IMR-90 (cell line): ENCODE measurements at regions not wholly inside any gene's neighbourhood (a gene's known extent, or its start where the extent isn't known, plus 50 kb on each side); places are given as distances from the start of the nearest gene placed in this dataset.

Experiments used
- ATAC-seq: fragments of 200-7000 bp; cut with Tn5 transposase; 2 replicates; pipeline ENCODE4 v1.9.1; 2020; ENCODE audit warnings: low read depth, mild to moderate bottlenecking, moderate library complexity
- BruUV-seq: library from RNA; stranded (reverse); fragments of 400-500 nt; replicated peaks from 2 replicates; lab custom pipeline; 2021; lab: Mats Ljungman, UMichigan
- CTCF ChIA-PET: fragments of 300-600 bp; formaldehyde crosslinking; extraction: SDS; loops from one replicate; lab custom pipeline; 2021; ENCODE audit warnings: antibody characterized with exemption; lab: Yijun Ruan, JAX
- POLR2A ChIA-PET: fragments of 300-600 bp; sonication (Branson Sonifier 250); formaldehyde crosslinking; loops from one replicate; lab custom pipeline; 2022; ENCODE audit warnings: antibody characterized with exemption; ENCODE audit not compliant: unreplicated experiment; lab: Charles Lee
- DNase-seq: peaks from one replicate; pipeline ENCODE4 v3.0.0; 2013
- H2AFZ ChIP-seq: replicated peaks from 2 replicates; pipeline ENCODE3; 2013; ENCODE audit warnings: low read length, mild to moderate bottlenecking; ENCODE audit not compliant: poor library complexity
- H2AK5ac ChIP-seq: 2 replicates; pipeline ENCODE4 v1.6.1; 2013; ENCODE audit warnings: low read depth, low read length, inconsistent platforms
- H2AK9ac ChIP-seq: replicated peaks from 2 replicates; pipeline ENCODE3; 2013; ENCODE audit warnings: mild to moderate bottlenecking, low read depth, low read length, moderate library complexity; ENCODE audit not compliant: poor library complexity
- H2BK120ac ChIP-seq: 2 replicates; pipeline ENCODE4 v1.6.1; 2013; ENCODE audit warnings: low read depth, low read length, inconsistent platforms
- H2BK15ac ChIP-seq: 3 replicates; pipeline ENCODE4 v1.6.1; 2013; ENCODE audit warnings: low read depth, low read length, inconsistent platforms
- H2BK20ac ChIP-seq: 2 replicates; pipeline ENCODE4 v1.6.1; 2013; ENCODE audit warnings: low read depth, mild to moderate bottlenecking, inconsistent platforms, low read length, moderate library complexity
- H2BK5ac ChIP-seq: 2 replicates; pipeline ENCODE4 v1.6.1; 2013; ENCODE audit warnings: mild to moderate bottlenecking, low read depth, low read length, inconsistent platforms; ENCODE audit not compliant: poor library complexity, severe bottlenecking
- H3K14ac ChIP-seq: replicated peaks from 2 replicates; pipeline ENCODE4 v1.6.1; 2013; ENCODE audit warnings: low read depth, low read length, inconsistent platforms
- H3K18ac ChIP-seq: 2 replicates; pipeline ENCODE4 v1.6.1; 2013; ENCODE audit warnings: low read depth, low read length, control low read depth
- H3K23ac ChIP-seq: 2 replicates; pipeline ENCODE4 v1.6.1; 2013; ENCODE audit warnings: low read depth, low read length, inconsistent platforms
- H3K27ac ChIP-seq: 2 replicates; pipeline ENCODE4 v1.5.1; 2013; ENCODE audit warnings: mild to moderate bottlenecking, control low read depth, low read length; ENCODE audit not compliant: insufficient read depth
- H3K27me3 ChIP-seq: 2 replicates; pipeline ENCODE4 v1.6.1; 2013; ENCODE audit warnings: low read length; ENCODE audit not compliant: control insufficient read depth, insufficient read depth
- H3K36me3 ChIP-seq: 2 replicates; pipeline ENCODE4 v1.6.1; 2013; ENCODE audit warnings: low read length, mixed read lengths; ENCODE audit not compliant: control insufficient read depth, insufficient read depth
- H3K4ac ChIP-seq: 2 replicates; pipeline ENCODE4 v1.6.1; 2013; ENCODE audit warnings: low read depth, low read length, inconsistent platforms
- H3K4me1 ChIP-seq: 2 replicates; pipeline ENCODE4 v1.6.1; 2013; ENCODE audit warnings: low read length, mixed read lengths; ENCODE audit not compliant: control insufficient read depth, insufficient read depth
- H3K4me2 ChIP-seq: 2 replicates; pipeline ENCODE4 v1.6.1; 2013; ENCODE audit warnings: low read depth, mild to moderate bottlenecking, control low read depth, low read length, moderate library complexity
- H3K4me3 ChIP-seq: 2 replicates; pipeline ENCODE4 v1.5.1; 2013; ENCODE audit warnings: low read depth, mild to moderate bottlenecking, control low read depth, low read length, moderate library complexity; ENCODE audit not compliant: insufficient read depth
- H3K56ac ChIP-seq: 2 replicates; pipeline ENCODE4 v1.6.1; 2013; ENCODE audit warnings: low read length, inconsistent platforms; ENCODE audit not compliant: insufficient read depth; ENCODE audit errors: extremely low read depth
- H3K79me1 ChIP-seq, 2 experiments: 2 replicates each; pipeline ENCODE4 v1.6.1; 2013; ENCODE audit warnings: low read length in 2 of 2, inconsistent platforms in 1 of 2, low read depth in 1 of 2
- H3K9ac ChIP-seq: 2 replicates; pipeline ENCODE4 v1.6.1; 2013; ENCODE audit warnings: low read depth, low read length, control low read depth
- H3K9me1 ChIP-seq: 2 replicates; pipeline ENCODE4 v1.6.1; 2013; ENCODE audit warnings: low read length, inconsistent platforms; ENCODE audit not compliant: insufficient read depth
- H3K9me3 ChIP-seq: 2 replicates; pipeline ENCODE4 v1.6.1; 2013; ENCODE audit warnings: low read length; ENCODE audit not compliant: control insufficient read depth, insufficient read depth
- H4K20me1 ChIP-seq: 2 replicates; pipeline ENCODE4 v1.6.1; 2013; ENCODE audit warnings: low read length, inconsistent platforms; ENCODE audit not compliant: insufficient read depth
- H4K5ac ChIP-seq: 2 replicates; pipeline ENCODE4 v1.6.1; 2013; ENCODE audit warnings: mild to moderate bottlenecking, low read depth, low read length, control low read depth
- H4K8ac ChIP-seq, 2 experiments: 2 replicates each; pipeline ENCODE4 v1.6.1; 2013; ENCODE audit warnings: low read depth in 2 of 2, low read length in 2 of 2, control low read depth in 1 of 2, inconsistent platforms in 1 of 2
- H4K91ac ChIP-seq: 2 replicates; pipeline ENCODE4 v1.6.1; 2013; ENCODE audit warnings: low read depth, low read length, inconsistent platforms; ENCODE audit not compliant: insufficient read depth
- CHD1 ChIP-seq: IDR thresholded peaks from 2 replicates; pipeline ENCODE4 v1.6.1; 2012; ENCODE audit warnings: low read depth, low read length, improper control_type of control experiment
- CTCF ChIP-seq: conservative IDR thresholded peaks from 2 replicates; pipeline ENCODE4 v1.5.1; 2012; ENCODE audit warnings: mild to moderate bottlenecking, low read depth, low read length, improper control_type of control experiment
- MAFK ChIP-seq: IDR thresholded peaks from 2 replicates; pipeline ENCODE4 v1.6.1; 2012; ENCODE audit warnings: low read depth, low read length, improper control_type of control experiment
- MAZ ChIP-seq: IDR thresholded peaks from 2 replicates; pipeline ENCODE4 v1.6.1; 2012; ENCODE audit warnings: low read depth, mild to moderate bottlenecking, low read length, improper control_type of control experiment, moderate library complexity, borderline replicate concordance
- MXI1 ChIP-seq: IDR thresholded peaks from 2 replicates; pipeline ENCODE4 v1.6.1; 2012; ENCODE audit warnings: low read depth, mild to moderate bottlenecking, low read length, moderate library complexity, borderline replicate concordance
- NFE2L2 ChIP-seq: fragments of 150-350 bp; IDR thresholded peaks from 2 replicates; pipeline ENCODE4 v1.6.1; 2016; ENCODE audit warnings: low read depth, mild to moderate bottlenecking, low read length
- POLR2A ChIP-seq: IDR thresholded peaks from 2 replicates; pipeline ENCODE4 v1.6.1; 2012; ENCODE audit warnings: mild to moderate bottlenecking, low read depth, low read length
- RAD21 ChIP-seq: IDR thresholded peaks from 2 replicates; pipeline ENCODE4 v1.6.1; 2012; ENCODE audit warnings: low read length, improper control_type of control experiment
- RCOR1 ChIP-seq: IDR thresholded peaks from 2 replicates; pipeline ENCODE4 v1.6.1; 2012; ENCODE audit warnings: mild to moderate bottlenecking, low read length, improper control_type of control experiment; ENCODE audit not compliant: insufficient replicate concordance
- RFX5 ChIP-seq: IDR thresholded peaks from 2 replicates; pipeline ENCODE4 v1.8.0; 2012; ENCODE audit warnings: low read depth, mild to moderate bottlenecking, low read length, moderate library complexity
- USF2 ChIP-seq: fragments of 150-350 bp; IDR thresholded peaks from 2 replicates; pipeline ENCODE4 v1.6.1; 2017; ENCODE audit warnings: mild to moderate bottlenecking, antibody characterized with exemption, low read length, low read depth
- WGBS, 2 experiments: methylation state at CpG; one replicate each; pipeline versions ENCODE4 v1.1.5 to v1.1.7; 2013; ENCODE audit warnings: missing lambda C conversion rate in 2 of 2; ENCODE audit not compliant: insufficient read length in 1 of 2; ENCODE audit errors: extremely low coverage in 2 of 2; 5-methylcytosine and 5-hydroxymethylcytosine counted together
- dilution Hi-C: fragments of 300-500 bp; cut with HindIII; formaldehyde crosslinking; loops from one replicate; pipeline ENCODE4 v1.14.3; 2018; ENCODE audit warnings: low sequenced_read_pairs; ENCODE audit not compliant: unreplicated experiment
- in situ Hi-C: fragments of 300-500 bp; cut with MboI; formaldehyde crosslinking; loops from 3 replicates; pipeline ENCODE4 v1.14.3; 2019; ENCODE audit warnings: low sequenced_read_pairs, inconsistent platforms, mixed read lengths
- intact Hi-C: fragments of 100-400 bp; cut with micrococcal nuclease; formaldehyde crosslinking; loops from 2 replicates; pipeline ENCODE4 v1.10.0; 2022

- no peak overlapping the region for H3K4me3 ChIP-seq
- H3K36me3 ChIP-seq = no peaks in the 10 kb centered on the region
- H4K8ac ChIP-seq = no peak overlapping the region
- H2AK5ac ChIP-seq = no peak overlapping the region
- TF ChIP-seq CHD1 (no peak), RAD21 (no peak), RFX5 (no peak), POLR2A (no peak), MAZ (no peak), NFE2L2 (no peak), CTCF (no peak), MAFK (no peak), RCOR1 (no peak), USF2 (no peak), MXI1 (no peak)
- intact Hi-C loops (no loop called here), in situ Hi-C loops (no loop called here), dilution Hi-C loops (no loop called here)
- H2AK9ac ChIP-seq = no peak overlapping the region
- ATAC-seq (no peak), DNase-seq (no peak)
- no peaks in the 10 kb centered on the region for H3K4me1 ChIP-seq
- H3K27ac ChIP-seq = no peak overlapping the region
- no peak overlapping the region for H2BK20ac ChIP-seq
- ChIA-PET CTCF (no interaction called here), POLR2A (no interaction called here)
- H3K9me1 ChIP-seq = no peaks in the 10 kb centered on the region
- no peaks in the 10 kb centered on the region for H4K20me1 ChIP-seq
- H3K9me3 ChIP-seq = no peaks in the 10 kb centered on the region
- no peak overlapping the region for H2BK15ac ChIP-seq
- H3K18ac ChIP-seq = no peak overlapping the region
- H3K79me1 ChIP-seq = no peaks in the 10 kb centered on the region
- no peak overlapping the region for H3K4ac ChIP-seq
- H3K27me3 ChIP-seq = no peaks in the 10 kb centered on the region
- H2AFZ ChIP-seq = no peak overlapping the region
- no peak overlapping the region for H3K56ac ChIP-seq
- no peak overlapping the region for H3K9ac ChIP-seq
- H4K5ac ChIP-seq = no peak overlapping the region
- no CpG with 5 or more reads among the region's 3 CpGs for WGBS, 2 experiments
- no peak overlapping the region for H3K14ac ChIP-seq
- no peak overlapping the region for H3K4me2 ChIP-seq
- no TSS peak for BruUV-seq
- no peak overlapping the region for H2BK5ac ChIP-seq
- H2BK120ac ChIP-seq = no peak overlapping the region
- no peak overlapping the region for H3K23ac ChIP-seq
- no peak overlapping the region for H4K91ac ChIP-seq
Measured at GRCh38 chr3:116848248-116848829, 138.8 kb downstream of the TUSC7 start.
